NAMALWA (cell line): ENCODE measurements at regions not wholly inside any gene's neighbourhood (a gene's known extent, or its start where the extent isn't known, plus 50 kb on each side); places are given as distances from the start of the nearest gene placed in this dataset.
A peak's percentile ranks its signal among the peaks of the same experiment; 100 is the strongest.

Experiments
- DNase-seq: peaks from one replicate; pipeline ENCODE4 v3.0.0-alpha.2; 2015; ENCODE audit warnings: low spot score

DNA sequence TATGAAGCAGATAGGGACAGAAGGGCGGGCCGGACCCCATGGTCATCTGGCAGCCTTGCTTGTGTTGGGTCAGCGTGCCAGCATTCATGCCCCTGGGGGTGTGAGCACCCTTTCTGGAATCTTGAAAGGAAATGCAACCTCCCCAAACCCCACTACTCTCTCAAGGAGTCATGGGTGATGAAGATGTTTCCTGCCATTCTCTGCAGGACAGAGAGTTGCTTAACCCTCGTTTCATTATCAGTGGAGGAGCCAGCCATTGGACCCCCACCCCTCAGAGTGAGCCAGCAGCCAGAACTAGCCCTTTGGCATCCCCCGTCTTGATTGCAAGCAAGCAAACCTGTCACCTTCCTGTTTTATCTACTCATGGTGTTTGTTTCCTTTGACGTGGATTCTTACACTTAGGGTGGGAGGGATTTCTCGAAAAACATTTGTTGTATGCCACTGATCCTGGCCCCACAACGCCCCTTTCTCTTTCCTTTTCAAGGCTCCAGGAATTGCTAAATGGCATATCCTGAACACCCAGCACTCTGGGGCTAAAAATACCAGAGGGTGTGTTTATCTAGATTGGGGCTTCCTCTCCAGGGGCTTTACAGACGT is 258.3 kb downstream of the ETS1 start:
- no peak for DNase-seq

DNA sequence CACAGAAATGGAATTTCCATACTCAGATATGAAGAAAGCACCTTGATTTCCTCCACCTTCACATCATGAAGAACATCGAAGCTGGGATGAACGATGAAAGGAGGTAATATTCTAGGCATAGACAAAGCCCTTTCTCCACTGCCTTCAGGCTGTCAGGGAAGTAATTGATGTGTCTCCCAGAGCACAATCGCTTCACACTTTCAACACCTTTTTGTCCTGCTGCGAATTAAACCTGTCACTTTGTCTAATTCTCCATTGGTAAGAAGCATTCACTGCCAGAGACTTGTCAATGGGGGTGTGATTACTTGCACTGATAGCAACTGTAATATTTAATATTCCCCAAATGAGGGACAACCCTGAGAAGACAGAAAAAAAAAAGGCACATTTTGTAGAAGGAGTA is 260.1 kb downstream of the ETS1 start:
- DNase-seq, result no peak

DNA sequence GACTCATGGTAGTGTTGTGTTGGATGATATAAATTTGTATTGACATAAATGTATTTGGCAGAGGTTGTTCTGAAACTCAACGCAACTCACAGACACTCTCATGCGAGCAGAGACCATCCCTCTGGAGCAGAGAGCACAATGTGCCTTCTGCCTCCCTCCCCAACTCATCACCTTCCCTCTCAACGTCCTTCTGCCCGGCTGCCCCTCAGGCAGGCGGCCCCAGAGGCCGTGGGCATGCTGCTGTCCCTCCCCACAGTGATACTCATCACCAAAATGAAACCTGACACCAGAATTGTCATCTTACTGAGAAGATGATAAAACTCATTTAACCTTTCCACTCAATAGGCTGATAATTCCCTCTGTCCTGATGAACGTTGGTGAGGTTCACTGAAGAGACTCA is 260.6 kb downstream of the ETS1 start:
- no peak for DNase-seq

DNA sequence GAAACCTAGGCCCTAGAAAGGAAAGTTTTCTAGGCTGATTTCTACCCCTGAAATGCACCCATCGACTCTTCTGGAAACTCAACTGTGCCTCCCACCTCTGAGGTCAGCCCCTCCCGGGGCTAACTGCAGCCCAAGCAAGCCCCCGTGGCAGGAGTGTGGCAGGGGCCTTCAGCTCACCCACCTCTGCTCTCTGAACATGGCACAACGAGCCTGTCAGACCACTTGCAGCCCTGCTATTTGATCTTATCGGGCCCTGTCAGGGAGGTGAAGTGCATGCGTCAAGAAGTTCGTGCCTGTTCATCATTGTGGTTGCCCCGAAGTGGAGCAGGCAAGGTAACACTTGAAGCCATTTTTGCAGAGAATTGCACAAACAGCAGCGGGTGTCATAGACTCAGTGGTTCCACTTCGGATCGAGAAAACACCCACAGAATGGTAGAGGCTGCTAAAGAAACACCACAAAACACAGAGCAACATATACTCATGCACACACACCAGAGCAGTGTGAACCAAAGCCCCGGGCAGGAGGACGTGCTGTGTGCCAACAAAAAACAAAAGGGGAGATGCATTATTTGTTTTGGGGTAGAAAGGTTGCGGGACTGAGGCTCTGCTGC is 262.7 kb downstream of the ETS1 start:
- no peak for DNase-seq

DNA sequence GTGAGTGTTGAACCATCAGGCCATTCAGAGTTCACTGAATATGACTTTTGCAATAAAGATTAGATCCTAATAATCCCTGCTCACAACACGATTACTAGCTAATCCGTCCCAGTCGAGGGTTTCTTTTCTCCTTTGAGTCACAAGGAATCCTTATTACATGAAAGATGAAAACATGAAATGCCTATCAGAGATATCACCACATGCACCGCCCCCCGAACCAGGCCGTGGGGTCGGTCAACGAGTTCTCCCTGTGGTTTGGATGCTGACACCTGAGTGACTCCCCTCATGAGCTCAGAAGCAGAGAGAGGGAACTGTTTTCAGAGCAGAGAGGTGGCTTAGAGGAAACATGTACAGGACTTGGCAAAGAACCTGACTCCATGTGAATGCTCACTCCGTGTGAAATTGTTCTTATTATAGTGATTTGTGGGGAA is 263.3 kb downstream of the ETS1 start:
- DNase-seq, result no peak

DNA sequence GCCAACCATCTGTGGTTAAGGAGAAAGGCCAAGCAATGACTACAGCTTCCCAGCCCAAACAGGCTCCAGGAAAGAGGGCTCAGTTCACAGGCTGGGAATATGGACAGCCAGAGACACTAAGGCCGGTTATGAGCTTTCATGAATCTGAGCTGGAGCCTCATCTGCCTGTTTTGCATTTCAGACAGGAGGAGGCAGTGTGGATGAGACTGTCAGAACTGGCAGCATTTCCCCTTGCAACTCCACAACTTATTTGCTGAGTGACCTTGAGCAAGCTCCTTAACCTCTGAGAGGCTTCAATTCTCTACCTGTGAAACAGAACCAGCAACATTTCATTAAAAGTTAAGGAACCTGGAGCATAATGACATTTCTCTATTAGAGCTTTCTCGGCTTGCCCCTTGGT is 264.0 kb downstream of the ETS1 start:
- DNase-seq, result peak; percentile 52

DNA sequence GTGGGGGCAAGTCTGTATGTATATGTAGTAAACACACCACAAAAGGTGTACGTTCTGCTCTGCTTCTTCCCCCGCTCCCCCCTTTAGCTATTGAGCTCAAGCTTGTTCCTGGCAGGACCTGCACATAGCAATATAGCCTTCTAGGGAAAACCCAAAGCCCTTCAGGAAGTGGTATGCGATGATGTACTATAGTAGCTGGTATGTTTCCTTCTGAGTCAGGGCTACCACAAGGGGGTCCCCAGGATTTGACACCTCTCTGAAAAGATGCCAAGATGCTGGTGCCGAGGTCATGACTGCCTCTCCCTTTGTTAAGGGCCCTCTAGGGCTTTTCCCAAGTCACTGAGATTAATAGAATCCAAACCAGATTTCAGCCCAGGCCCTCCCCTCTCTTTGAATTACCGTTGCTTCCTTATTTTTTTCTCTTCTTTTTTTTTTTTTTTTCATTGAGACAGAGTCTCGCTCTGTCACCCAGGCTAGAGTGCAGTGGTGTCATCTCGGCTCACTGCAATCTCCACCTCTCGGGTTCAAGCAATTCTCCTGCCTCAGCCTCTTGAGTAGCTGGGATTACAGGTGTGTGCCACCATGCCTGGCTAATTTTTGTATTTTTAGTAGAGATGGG is 268.4 kb downstream of the ETS1 start:
- no peak for DNase-seq

DNA sequence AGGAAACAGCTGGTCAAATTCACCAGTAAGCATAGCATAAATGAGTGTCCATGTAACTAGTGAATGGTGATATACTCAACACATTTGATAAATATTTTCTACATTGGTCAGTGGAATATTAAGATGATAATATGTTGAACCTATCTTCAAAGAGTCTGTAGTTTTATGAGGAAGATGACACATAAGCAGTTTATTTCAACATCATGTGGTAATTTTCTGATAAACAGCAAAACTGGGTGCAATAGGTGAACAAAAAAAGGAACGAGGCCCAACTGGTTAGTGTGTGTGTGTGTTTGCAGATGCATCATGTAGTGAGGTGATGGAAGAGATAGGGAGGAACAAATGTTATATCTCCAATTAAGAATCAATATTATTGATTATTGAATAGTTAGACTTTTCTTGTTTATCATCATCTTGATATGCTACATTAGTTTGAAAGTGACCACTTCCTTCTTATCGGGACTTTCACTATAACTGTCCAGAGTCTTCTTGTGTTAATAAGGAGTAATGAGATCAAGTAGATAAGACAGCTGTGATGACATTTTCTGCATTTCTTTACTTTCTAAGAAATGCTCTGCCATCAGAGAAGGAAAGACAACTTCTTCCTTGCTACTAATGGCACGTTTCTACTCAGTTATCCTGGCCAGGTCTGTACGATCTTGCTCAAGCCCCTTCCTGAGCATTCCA is 270.7 kb downstream of the ETS1 start:
- DNase-seq, result no peak

DNA sequence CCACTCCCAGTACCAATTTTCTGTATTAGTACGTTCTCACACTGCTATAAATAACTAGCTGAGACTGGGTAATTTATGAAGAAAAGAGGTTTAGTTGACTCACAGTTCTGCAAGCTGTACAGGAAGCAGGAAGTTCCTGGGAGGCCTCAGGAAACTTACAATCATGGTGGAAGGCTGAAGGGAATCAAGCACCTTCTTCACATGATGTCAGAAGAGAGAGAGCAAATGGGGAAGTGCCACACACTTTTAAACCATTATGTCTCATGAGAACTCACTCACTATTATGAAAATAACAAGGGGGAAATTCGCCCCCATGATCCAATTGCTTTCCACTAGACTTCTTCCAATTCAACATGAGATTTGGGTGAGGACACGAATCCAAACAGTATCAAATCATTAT is 271.4 kb downstream of the ETS1 start:
- DNase-seq, result no peak

DNA sequence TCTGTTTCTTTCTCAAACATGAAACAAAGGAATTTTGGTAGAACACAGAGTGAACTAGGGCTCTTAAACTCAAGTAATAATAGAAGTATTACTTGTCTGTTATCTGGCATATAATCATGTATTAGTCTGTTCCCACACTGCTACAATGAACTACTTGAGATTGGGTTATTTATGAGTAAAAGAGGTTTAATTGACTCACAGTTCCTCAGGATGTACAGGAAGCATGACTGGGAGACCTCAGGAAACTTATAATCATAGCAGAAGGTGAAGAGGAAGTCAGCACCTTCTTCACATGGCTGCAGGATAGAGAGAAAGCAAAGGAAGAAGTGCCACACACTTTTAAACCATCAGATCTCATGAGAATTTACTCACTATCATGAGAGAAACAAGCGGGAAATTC is 273.4 kb downstream of the ETS1 start:
- DNase-seq, result no peak

DNA sequence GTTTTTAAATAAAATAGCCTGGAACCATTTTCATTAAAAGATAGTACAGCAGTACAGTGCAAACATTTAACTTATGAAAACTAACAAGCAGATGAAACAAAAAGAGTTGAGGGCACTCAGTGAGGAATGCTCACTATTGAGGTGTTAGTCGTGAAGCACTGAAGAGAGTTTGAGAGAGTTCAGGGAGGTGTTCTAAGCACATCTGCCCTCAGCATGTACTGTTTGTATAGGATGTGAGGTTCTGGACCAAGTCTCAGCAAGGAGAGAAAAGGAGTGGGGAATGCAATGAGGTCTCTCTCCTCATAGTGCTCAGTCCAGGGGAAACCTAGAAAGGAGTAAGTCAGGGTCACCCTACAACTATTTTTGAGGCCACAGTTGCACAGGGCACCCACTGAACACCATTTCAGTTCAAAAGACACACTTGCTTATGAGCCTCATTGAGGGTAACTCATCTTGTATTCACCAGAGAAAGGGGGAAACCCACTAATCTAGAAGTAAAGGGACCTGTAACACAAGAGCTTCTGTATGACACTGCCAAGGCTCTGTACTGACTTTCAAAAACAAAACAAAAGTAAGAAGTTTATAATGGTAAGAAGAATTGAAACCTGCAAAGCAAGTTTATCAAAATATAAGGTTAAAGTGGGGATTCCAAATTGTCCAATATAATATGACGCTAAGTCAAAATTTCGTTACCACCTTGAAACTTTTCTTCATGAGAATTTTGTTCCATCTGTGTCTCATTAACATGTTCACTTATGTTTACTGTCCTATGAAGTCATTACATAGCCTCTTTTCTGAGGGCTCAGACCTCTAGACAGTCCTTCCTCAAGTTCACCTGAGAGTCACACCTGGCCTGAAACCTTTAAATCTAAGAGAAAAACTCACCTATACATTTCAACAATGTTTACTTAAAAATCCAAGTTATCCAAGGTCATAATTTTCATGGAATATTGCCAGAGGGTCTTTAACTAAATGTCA is 275.3 kb downstream of the ETS1 start:
- no peak for DNase-seq

DNA sequence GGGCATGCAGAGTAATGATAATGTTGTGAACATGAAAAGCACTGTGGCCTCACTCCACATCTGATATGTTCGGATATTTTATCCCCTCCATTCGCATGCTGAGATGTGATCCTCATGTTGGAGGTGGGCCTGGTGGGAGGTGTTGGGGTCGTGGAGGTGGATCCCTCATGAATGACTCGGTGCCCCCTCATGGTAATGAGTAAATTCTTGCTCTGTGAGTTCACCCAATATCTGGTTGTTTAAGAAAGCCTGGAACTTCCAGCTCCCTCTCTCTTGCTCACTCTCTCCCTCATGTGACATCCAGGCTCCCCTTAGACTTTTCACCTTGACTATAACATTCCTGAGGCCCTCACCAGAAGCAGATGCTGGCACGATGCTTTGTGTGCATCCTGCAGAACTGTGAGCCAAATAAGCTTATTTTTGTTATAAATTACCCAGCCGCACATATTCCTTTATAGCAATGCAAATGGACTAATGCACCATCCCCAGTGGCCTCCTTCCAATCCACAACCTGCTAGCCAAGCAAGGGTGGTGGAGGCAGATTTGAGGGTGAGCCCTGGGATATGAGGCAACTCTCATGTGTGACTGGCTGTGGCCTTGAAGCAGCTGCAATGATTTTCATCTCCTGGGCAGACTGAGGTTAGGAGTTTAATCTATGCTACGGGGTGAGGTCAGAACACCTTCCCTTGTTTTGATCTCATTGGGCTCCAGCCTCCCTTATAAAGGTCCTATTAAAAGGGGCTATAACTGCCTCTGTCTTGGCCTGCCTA is 276.5 kb downstream of the ETS1 start:
- DNase-seq, result no peak

DNA sequence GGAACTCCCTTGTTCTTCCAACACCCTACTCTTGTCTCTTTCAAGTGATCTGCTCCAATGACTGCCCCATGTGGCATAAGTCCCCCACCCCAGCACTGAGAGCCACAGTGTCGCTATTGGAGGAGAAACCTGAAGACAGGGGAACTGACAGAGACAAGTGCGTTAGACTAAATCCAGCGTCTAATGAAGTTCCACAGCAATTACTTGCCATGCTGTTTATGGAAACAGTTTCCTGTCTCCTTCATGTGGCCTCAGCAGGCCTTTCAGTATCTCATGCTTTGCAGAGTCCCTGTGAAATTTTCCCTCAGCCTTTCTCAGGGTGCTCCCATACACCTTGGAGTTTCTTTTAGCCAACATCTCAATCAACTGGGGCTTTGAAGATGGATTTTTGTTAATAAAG is 277.4 kb downstream of the ETS1 start:
- DNase-seq, result no peak

DNA sequence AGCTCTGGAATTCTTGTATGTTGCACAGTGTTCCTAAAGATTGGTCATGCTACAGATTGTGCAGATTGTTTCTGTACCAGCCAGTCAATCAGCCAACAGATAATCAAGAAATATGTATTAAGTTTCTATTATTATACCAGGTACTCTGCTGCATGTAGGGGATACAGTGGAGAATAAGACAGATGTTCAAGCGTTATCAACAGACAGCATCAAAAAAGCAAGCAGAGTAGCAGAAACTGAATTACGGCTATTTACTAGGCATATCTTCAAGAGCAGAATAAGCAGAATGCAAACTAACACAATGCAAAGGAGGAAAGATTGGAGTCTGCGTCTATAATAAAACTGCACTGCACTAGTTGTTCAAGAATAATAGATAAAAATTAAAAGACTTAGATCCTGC is 278.6 kb downstream of the ETS1 start:
- DNase-seq, result no peak

DNA sequence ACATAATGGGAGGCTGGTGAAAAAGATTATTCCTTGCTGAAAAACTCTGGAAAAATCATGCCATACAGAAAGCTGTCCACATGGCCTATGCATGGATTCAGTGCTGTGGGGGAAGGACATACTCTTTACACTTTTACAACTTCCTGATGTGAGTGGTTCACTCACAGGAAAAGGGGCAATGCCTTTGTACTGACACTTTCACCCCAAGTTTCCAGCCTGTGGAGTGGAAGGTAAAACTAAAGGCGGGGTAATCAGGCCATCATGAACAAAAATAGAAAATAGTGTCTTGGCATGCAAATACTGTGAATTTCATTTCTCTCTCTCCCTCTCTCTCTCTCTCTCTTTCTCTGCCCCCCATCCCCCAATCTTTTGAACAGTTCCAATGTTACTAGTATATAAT is 281.8 kb downstream of the ETS1 start:
- DNase-seq, result no peak

DNA sequence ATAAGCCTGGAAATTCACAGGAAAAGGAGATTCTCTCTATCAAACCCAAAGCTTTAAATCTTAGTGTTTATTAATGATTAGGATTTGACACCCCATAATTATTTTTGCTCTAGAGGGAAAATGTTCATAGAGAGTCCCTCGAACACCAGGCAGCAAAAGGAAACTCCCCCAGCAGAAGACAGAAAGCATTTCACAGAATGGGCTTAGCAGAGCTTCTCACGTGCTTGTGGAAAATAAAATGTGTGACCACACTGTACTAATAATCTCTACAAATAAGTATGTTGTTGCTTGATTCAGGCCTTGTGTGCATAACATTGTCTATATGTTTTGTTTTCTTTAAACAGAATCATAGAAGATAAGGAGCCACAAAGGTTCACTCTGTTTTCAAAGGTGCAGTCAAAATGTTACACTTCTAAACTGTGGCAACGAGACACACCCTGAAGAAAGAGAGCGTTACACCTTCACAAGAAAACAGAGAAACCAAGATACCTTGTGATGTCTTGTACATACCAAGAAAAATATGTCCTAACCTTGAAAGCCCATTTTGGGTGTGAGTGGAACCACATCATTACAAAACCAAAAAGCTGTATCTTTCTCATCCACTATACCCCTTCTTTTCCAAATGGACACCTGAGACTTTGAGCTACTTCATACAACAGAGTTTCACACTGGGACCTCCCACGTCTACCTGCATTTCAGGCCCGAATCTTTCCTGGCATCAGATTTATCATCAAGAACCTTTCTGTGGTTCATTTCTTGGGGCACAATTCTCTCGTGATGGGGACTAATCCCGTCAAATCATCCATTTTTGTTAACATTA is 282.5 kb downstream of the ETS1 start:
- DNase-seq, result no peak

DNA sequence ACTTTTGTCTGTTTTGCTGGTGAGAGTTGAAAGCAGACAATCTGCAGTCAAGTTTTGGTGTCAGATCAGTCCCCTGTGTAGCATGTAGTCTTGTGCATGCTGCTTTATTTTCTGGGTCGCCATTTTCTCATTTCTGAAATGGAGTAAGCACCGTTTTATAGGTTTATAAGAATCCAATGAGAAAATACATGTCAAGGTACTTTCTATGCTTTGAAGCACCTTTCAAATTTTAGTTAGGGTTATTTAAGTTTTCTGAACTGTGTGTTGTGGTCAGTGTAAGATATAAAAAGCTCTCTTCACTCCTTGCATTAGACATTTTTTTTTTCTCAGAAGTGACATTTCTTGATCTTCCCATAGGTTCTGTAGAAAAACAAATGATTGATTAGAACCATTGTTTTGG is 283.2 kb downstream of the ETS1 start:
- no peak for DNase-seq

DNA sequence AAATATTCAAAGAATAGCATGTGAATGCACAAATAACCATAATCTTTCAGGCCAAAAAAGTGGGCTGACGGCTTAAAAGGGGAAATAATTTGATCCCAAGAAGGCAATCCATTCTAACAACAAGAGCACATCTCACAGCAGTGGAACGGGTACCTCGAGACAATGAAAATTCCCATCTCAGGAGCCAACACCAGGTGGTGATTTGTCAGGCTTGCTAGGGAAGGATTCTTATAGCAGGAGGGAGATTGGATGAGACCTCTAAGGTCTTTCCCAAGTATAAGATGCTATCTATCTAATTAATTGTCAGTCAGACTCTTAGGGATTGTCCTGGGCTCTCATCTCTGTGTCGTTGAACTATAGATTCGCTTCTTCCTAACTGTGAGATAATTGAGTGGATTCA is 284.0 kb downstream of the ETS1 start:
- no peak for DNase-seq

DNA sequence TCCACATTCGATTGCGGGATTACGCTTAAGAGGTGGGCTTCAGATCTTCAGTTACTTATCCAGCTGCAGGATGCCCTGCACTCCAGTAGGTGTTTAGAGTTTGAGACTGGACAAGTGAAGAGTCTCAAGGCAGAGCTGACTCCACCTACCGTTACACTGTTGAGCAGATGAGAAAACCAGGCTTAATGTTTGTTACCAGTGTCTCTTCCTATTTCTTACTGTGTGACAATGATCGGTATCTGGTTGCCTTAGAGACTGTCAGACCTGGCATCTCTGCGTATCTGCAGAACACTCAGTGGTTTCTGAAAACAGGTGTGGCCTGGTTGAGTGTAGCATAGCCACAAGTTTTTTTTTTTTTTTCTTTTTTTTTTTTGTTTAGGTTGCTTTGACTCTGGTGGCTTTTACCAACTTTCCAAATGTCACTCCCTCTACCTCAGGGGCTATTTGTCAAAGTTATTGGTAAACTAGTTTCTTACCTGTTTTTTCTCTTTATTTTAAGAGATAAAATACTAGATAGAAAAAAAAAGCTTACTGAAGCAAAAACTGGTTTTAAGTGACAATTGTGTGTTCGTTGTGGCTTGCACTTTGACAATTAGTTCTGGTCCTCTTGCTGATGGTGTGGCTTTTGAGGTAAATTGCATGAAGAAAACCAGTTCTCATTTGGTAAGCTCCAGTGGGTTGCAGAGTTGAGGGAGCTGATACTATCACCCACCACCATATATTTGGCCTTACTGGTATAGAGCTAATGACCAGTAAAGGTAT is 284.8 kb downstream of the ETS1 start:
- DNase-seq, result peak; percentile 62

DNA sequence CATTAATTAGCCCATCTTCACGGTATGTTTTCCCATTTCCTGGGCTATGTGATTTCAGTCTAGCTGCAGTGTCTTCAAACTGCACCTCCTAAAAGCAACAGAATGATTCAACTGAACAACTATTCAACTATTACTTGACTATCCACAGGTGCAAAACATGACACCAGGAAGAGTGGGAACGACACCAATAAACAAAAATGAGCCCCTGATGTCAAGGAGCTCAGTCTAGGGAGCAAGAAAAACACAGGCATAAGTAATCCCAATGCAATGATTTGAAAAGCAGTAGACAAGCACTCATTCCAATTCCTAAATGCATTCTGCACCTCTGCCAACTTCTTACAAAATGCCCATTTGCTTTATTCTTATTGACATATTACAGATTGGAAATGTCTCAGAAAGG is 285.6 kb downstream of the ETS1 start:
- DNase-seq, result no peak
